ENCODE measurements at regions not wholly inside any gene's neighbourhood (a gene's known extent, or its start where the extent isn't known, plus 50 kb on each side); places are given as distances from the start of the nearest gene placed in this dataset.

- DNase-seq = peak; percentile 45
Observed at GRCh38 chr10:56605051-56605450, 244.0 kb upstream of the ZWINT start.

GRCh38 chr10:56604624-56605023, 243.6 kb upstream of the ZWINT start:
- in situ Hi-C loops (cut with HindIII; ENCODE audit: low pct_ligation_motif_present, low pct_unique_long_range_greater_than_20kb, low sequenced_read_pairs) = no loop called here
- DNase-seq = no peak

More at GRCh38 chr10:56605051-56605450, 244.0 kb upstream of the ZWINT start:
- in situ Hi-C loops (cut with HindIII; ENCODE audit: low pct_ligation_motif_present, low pct_unique_long_range_greater_than_20kb, low sequenced_read_pairs) = no loop called here

GRCh38 chr10:56599201-56599600, 238.1 kb upstream of the ZWINT start:
- in situ Hi-C loops (cut with HindIII; ENCODE audit: low pct_ligation_motif_present, low pct_unique_long_range_greater_than_20kb, low sequenced_read_pairs) = no loop called here
- DNase-seq = no peak

- in situ Hi-C loops (cut with HindIII; ENCODE audit: low pct_ligation_motif_present, low pct_unique_long_range_greater_than_20kb, low sequenced_read_pairs) = no loop called here
- no peak for DNase-seq
Observed at GRCh38 chr10:56596257-56596656, 235.2 kb upstream of the ZWINT start.

GRCh38 chr10:56593120-56593519, 232.1 kb upstream of the ZWINT start:
- in situ Hi-C loops (cut with HindIII; ENCODE audit: low pct_ligation_motif_present, low pct_unique_long_range_greater_than_20kb, low sequenced_read_pairs) = no loop called here
- no peak for DNase-seq

- no peak for DNase-seq
- in situ Hi-C loops (cut with HindIII; ENCODE audit: low pct_ligation_motif_present, low pct_unique_long_range_greater_than_20kb, low sequenced_read_pairs) = no loop called here
Observed at GRCh38 chr10:56586461-56586891, 225.4 kb upstream of the ZWINT start.

GRCh38 chr10:56585447-56586171, 224.6 kb upstream of the ZWINT start:
- no peak for DNase-seq
- in situ Hi-C loops (cut with HindIII; ENCODE audit: low pct_ligation_motif_present, low pct_unique_long_range_greater_than_20kb, low sequenced_read_pairs) = no loop called here

- in situ Hi-C loops (cut with HindIII; ENCODE audit: low pct_ligation_motif_present, low pct_unique_long_range_greater_than_20kb, low sequenced_read_pairs) = no loop called here
- DNase-seq = no peak
Observed at GRCh38 chr10:56583316-56583715, 222.3 kb upstream of the ZWINT start.

- in situ Hi-C loops (cut with HindIII; ENCODE audit: low pct_ligation_motif_present, low pct_unique_long_range_greater_than_20kb, low sequenced_read_pairs) = no loop called here
- no peak for DNase-seq
Observed at GRCh38 chr10:56567580-56567979, 206.5 kb upstream of the ZWINT start.

- DNase-seq = no peak
- in situ Hi-C loops (cut with HindIII; ENCODE audit: low pct_ligation_motif_present, low pct_unique_long_range_greater_than_20kb, low sequenced_read_pairs) = no loop called here
Observed at GRCh38 chr10:56561336-56561735, 200.3 kb upstream of the ZWINT start.

- in situ Hi-C loops (cut with HindIII; ENCODE audit: low pct_ligation_motif_present, low pct_unique_long_range_greater_than_20kb, low sequenced_read_pairs) = no loop called here
Observed at GRCh38 chr10:56551037-56551436, 190.0 kb upstream of the ZWINT start.

GRCh38 chr10:56547163-56547562, 186.1 kb upstream of the ZWINT start:
- in situ Hi-C loops (cut with HindIII; ENCODE audit: low pct_ligation_motif_present, low pct_unique_long_range_greater_than_20kb, low sequenced_read_pairs) = no loop called here
- DNase-seq = no peak

More at GRCh38 chr10:56551037-56551436, 190.0 kb upstream of the ZWINT start:
- no peak for DNase-seq

- in situ Hi-C loops (cut with HindIII; ENCODE audit: low pct_ligation_motif_present, low pct_unique_long_range_greater_than_20kb, low sequenced_read_pairs) = no loop called here
- peak; percentile 96 for DNase-seq
Observed at GRCh38 chr10:56537984-56538383, 176.9 kb upstream of the ZWINT start.

- in situ Hi-C loops (cut with HindIII; ENCODE audit: low pct_ligation_motif_present, low pct_unique_long_range_greater_than_20kb, low sequenced_read_pairs) = no loop called here
- peak; percentile 64 for DNase-seq
Observed at GRCh38 chr10:56522166-56522565, 161.1 kb upstream of the ZWINT start.

- DNase-seq = no peak
- in situ Hi-C loops (cut with HindIII; ENCODE audit: low pct_ligation_motif_present, low pct_unique_long_range_greater_than_20kb, low sequenced_read_pairs) = no loop called here
Observed at GRCh38 chr10:56508562-56508961, 147.5 kb upstream of the ZWINT start.

GRCh38 chr10:56507033-56507432, 146.0 kb upstream of the ZWINT start:
- no peak for DNase-seq
- in situ Hi-C loops (cut with HindIII; ENCODE audit: low pct_ligation_motif_present, low pct_unique_long_range_greater_than_20kb, low sequenced_read_pairs) = no loop called here

- in situ Hi-C loops (cut with HindIII; ENCODE audit: low pct_ligation_motif_present, low pct_unique_long_range_greater_than_20kb, low sequenced_read_pairs) = no loop called here
- DNase-seq = no peak
Observed at GRCh38 chr10:56505555-56505954, 144.5 kb upstream of the ZWINT start.

- in situ Hi-C loops (cut with HindIII; ENCODE audit: low pct_ligation_motif_present, low pct_unique_long_range_greater_than_20kb, low sequenced_read_pairs) = no loop called here
- DNase-seq = no peak
Observed at GRCh38 chr10:56496186-56496486, 135.1 kb upstream of the ZWINT start.

GRCh38 chr10:56487746-56488145, 126.7 kb upstream of the ZWINT start:
- DNase-seq = no peak
- in situ Hi-C loops (cut with HindIII; ENCODE audit: low pct_ligation_motif_present, low pct_unique_long_range_greater_than_20kb, low sequenced_read_pairs) = no loop called here

GRCh38 chr10:56481521-56482091, 120.5 kb upstream of the ZWINT start:
- DNase-seq = no peak
- in situ Hi-C loops (cut with HindIII; ENCODE audit: low pct_ligation_motif_present, low pct_unique_long_range_greater_than_20kb, low sequenced_read_pairs) = no loop called here
